C1 segment of cervical spinal cord (tissue), 14 donors: ENCODE measurements at regions not wholly inside any gene's neighbourhood (a gene's known extent, or its start where the extent isn't known, plus 50 kb on each side); places are given as distances from the start of the nearest gene placed in this dataset.

Source experiments
- DNase-seq, 14 donors: peaks; one replicate each; lab custom pipeline; 2025; lab: John Stamatoyannopoulos, UW

- DNase-seq = no peak
Measured at GRCh38 chr2:217445723-217446122, 557.1 kb downstream of the TNS1 start.

GRCh38 chr2:217444932-217445331, 557.9 kb downstream of the TNS1 start:
- no peak for DNase-seq

- DNase-seq = no peak
Measured at GRCh38 chr2:217444509-217444908, 558.3 kb downstream of the TNS1 start.

- DNase-seq = no peak
Measured at GRCh38 chr2:217443601-217444000, 559.2 kb downstream of the TNS1 start.

GRCh38 chr2:217440000-217440399, 562.8 kb downstream of the TNS1 start:
- DNase-seq = no peak

- no peak for DNase-seq
Measured at GRCh38 chr2:217438821-217439220, 564.0 kb downstream of the TNS1 start.

GRCh38 chr2:217438136-217438535, 564.7 kb downstream of the TNS1 start:
- DNase-seq = no peak

- no peak for DNase-seq
Measured at GRCh38 chr2:217437290-217437870, 565.4 kb downstream of the TNS1 start.

- no peak for DNase-seq
Measured at GRCh38 chr2:217436386-217436785, 566.4 kb downstream of the TNS1 start.

GRCh38 chr2:217434180-217434975, 568.4 kb downstream of the TNS1 start:
- DNase-seq = peak; percentile 15 to 89 (median 68)

GRCh38 chr2:217433522-217433921, 569.3 kb downstream of the TNS1 start:
- no peak for DNase-seq

GRCh38 chr2:217431577-217432269, 571.1 kb downstream of the TNS1 start:
- DNase-seq = no peak

- no peak for DNase-seq
Measured at GRCh38 chr2:217430916-217431576, 571.2 kb upstream of the TNP1 start.

- no peak for DNase-seq
Measured at GRCh38 chr2:217429981-217430500, 570.2 kb upstream of the TNP1 start.

- no peak for DNase-seq
Measured at GRCh38 chr2:217421834-217422233, 562.0 kb upstream of the TNP1 start.

GRCh38 chr2:217420854-217421253, 561.0 kb upstream of the TNP1 start:
- DNase-seq = no peak

- DNase-seq = no peak
Measured at GRCh38 chr2:217419055-217419671, 559.3 kb upstream of the TNP1 start.

- no peak for DNase-seq
Measured at GRCh38 chr2:217418544-217418943, 558.7 kb upstream of the TNP1 start.

- no peak for DNase-seq
Measured at GRCh38 chr2:217418090-217418489, 558.2 kb upstream of the TNP1 start.

- no peak for DNase-seq
Measured at GRCh38 chr2:217417536-217417935, 557.7 kb upstream of the TNP1 start.

- DNase-seq = no peak
Measured at GRCh38 chr2:217415316-217415715, 555.5 kb upstream of the TNP1 start.

GRCh38 chr2:217414429-217414828, 554.6 kb upstream of the TNP1 start:
- DNase-seq = no peak
